Activated CD4-positive, CD25-positive, alpha-beta regulatory T cell treated with anti-CD3 and anti-CD28 coated beads, Interleukin-2, amount 50 U/mL, for 16 hours (primary cell): ENCODE measurements at regions not wholly inside any gene's neighbourhood (a gene's known extent, or its start where the extent isn't known, plus 50 kb on each side); places are given as distances from the start of the nearest gene placed in this dataset.

ENCODE experiments used
- DNase-seq: peaks from one replicate; pipeline ENCODE4 v3.0.0-alpha.2; 2020; ENCODE audit warnings: low read depth, low spot score

- no peak for DNase-seq
Observed at GRCh38 chr6:1547785-1548184, 61.9 kb upstream of the FOXC1 start.

DNA sequence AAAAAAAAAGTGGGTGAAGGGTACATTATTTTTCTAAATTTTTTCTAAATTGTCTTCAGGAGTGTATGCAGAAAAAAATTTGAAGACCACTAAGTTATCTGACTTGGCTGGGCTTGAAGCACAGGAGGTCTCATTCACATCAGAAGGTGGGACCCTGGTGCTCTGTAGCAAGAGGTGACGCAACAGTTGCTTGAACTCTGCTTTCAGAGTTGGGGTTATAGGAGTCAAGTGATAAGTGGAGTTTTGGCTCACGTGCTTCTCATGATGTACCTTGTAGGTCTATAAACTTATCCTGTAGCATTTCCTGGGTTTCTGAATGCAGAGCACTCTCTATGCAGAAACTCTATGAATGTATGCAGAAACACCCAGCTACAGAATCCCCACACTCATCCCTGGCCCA, 58.5 kb upstream of the FOXC1 start:
- no peak for DNase-seq

- DNase-seq = no peak
Observed at GRCh38 chr6:1552296-1552761, 57.4 kb upstream of the FOXC1 start.

DNA sequence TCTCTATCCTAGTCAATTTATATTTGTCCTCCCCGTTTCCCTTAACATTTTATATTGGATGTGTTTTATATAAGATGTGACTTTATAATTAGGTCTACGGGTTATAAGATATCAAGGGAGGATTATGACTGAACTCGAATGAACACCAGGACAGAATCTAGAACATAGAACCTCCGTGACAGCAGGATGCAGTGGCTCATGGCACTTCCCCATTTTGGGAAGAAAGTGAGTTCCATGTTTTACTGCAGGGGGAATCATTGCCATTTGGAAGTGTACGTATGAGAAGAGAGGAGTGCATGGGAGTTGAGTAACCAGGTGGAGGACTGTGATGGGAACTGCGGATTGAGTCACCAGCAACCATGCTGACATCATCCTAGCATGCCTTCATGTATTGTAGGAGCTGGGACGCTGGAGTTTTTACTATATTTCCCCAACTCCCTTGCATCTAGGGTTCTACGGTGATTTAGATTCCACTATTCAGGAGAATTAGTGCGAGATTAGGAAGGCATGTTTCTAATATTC, 56.1 kb upstream of the FOXC1 start:
- no peak for DNase-seq

DNA sequence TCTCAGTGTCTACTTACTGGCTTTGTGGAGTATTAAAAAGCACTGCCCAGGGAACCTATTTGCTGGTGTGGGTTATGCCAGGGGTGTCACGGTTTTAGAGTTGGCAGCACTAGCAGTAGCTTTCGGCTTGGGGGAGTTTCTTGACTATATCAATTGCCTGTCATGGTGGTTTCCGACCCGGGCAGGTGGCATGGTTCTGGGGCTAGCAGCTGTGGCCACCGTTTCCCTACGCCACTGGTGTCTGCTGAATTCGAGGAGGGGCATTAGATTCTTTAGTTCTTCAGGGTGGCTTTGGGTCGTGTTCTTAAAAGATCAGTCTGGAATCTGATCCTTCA, 55.6 kb upstream of the FOXC1 start:
- no peak for DNase-seq

GRCh38 chr6:1554476-1555310, 55.0 kb upstream of the FOXC1 start:
- peak; percentile 41 for DNase-seq

GRCh38 chr6:1558388-1558787, 51.3 kb upstream of the FOXC1 start:
- no peak for DNase-seq
